ENCODE measurements at regions not wholly inside any gene's neighbourhood (a gene's known extent, or its start where the extent isn't known, plus 50 kb on each side); places are given as distances from the start of the nearest gene placed in this dataset.

DNA sequence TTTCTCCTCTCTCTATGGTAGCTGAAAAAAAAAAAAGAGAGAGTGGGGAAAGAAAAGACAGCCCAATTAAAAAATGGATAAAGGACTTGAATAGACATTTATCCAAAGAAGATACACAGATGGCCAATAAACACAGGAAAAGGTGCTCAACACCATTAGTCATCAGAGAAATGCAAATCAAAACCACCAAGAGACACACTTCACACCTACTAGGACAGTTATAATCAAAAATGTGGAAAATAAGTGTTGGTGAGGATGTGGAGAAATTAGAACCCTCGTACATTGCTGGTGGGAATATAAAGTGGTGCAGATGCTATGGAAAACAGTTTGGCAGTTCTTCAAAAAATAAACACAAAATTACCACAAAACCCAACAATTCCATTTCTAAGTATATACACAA, 172.4 kb upstream of the GRIN2B start:
- no peak overlapping the region for H3K27ac ChIP-seq (ENCODE audit: low read length)
- H3K9me3 ChIP-seq (ENCODE audit: control insufficient read depth in 1 of 2, low read length in 2 of 2), result no peaks in the 10 kb centered on the region
- no peaks in the 10 kb centered on the region for H3K36me3 ChIP-seq (ENCODE audit: control insufficient read depth in 1 of 2, insufficient read depth in 2 of 2, low read length in 2 of 2)
- H3K4me1 ChIP-seq (ENCODE audit: control insufficient read depth in 1 of 2, insufficient read depth in 2 of 2, low read length in 2 of 2), result no peaks in the 10 kb centered on the region
- H3K4me3 ChIP-seq (ENCODE audit: low read depth in 1 of 2, low read length in 2 of 2), result no peak overlapping the region
- no peaks in the 10 kb centered on the region for H3K27me3 ChIP-seq (ENCODE audit: low read depth, low read length)

- Histone ChIP-seq H3K4me3 (ENCODE audit: low read depth in 1 of 2, low read length in 2 of 2) (no peak overlapping the region), H3K4me1 (ENCODE audit: control insufficient read depth in 1 of 2, insufficient read depth in 2 of 2, low read length in 2 of 2) (no peaks in the 10 kb centered on the region), H3K27ac (ENCODE audit: low read length) (no peak overlapping the region), H3K9me3 (ENCODE audit: control insufficient read depth in 1 of 2, low read length in 2 of 2) (no peaks in the 10 kb centered on the region), H3K36me3 (ENCODE audit: control insufficient read depth in 1 of 2, insufficient read depth in 2 of 2, low read length in 2 of 2) (no peaks in the 10 kb centered on the region), H3K27me3 (ENCODE audit: low read depth, low read length) (no peaks in the 10 kb centered on the region)
Observed at GRCh38 chr12:14156606-14157005, 175.2 kb upstream of the GRIN2B start.

- no peak overlapping the region for H3K4me3 ChIP-seq (ENCODE audit: low read depth in 1 of 2, low read length in 2 of 2)
- no peaks in the 10 kb centered on the region for H3K9me3 ChIP-seq (ENCODE audit: control insufficient read depth in 1 of 2, low read length in 2 of 2)
- H3K36me3 ChIP-seq (ENCODE audit: control insufficient read depth in 1 of 2, insufficient read depth in 2 of 2, low read length in 2 of 2), result no peaks in the 10 kb centered on the region
- H3K27ac ChIP-seq (ENCODE audit: low read length), result no peak overlapping the region
- no peaks in the 10 kb centered on the region for H3K27me3 ChIP-seq (ENCODE audit: low read depth, low read length)
- H3K4me1 ChIP-seq (ENCODE audit: control insufficient read depth in 1 of 2, insufficient read depth in 2 of 2, low read length in 2 of 2), result no peaks in the 10 kb centered on the region
Observed at GRCh38 chr12:14157088-14157747, 175.8 kb upstream of the GRIN2B start.

DNA sequence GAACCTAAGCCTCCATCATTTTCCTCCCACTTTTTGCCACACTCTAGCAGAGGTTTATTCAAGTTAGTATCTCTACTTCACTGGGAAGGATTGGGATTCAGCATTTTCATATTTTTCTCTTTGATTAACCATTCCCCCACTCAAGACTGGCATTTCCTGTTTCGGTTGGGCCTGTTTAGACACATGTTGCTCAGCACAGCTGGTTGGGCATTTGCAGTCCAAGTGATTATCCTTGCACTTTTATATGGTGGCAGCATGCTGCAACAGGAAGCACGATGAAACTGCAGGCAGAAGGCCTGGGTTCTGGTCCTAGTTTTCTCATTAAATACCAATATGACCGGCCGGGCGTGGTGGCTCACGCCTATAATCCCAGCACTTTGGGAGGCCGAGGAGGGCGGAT, 182.9 kb upstream of the GRIN2B start:
- Histone ChIP-seq H3K27ac (ENCODE audit: low read length) (no peak overlapping the region), H3K4me3 (ENCODE audit: low read depth in 1 of 2, low read length in 2 of 2) (no peak overlapping the region), H3K36me3 (ENCODE audit: control insufficient read depth in 1 of 2, insufficient read depth in 2 of 2, low read length in 2 of 2) (no peaks in the 10 kb centered on the region), H3K27me3 (ENCODE audit: low read depth, low read length) (no peaks in the 10 kb centered on the region), H3K4me1 (ENCODE audit: control insufficient read depth in 1 of 2, insufficient read depth in 2 of 2, low read length in 2 of 2) (no peaks in the 10 kb centered on the region), H3K9me3 (ENCODE audit: control insufficient read depth in 1 of 2, low read length in 2 of 2) (no peaks in the 10 kb centered on the region)

GRCh38 chr12:14167005-14167628, 185.7 kb upstream of the GRIN2B start:
- Histone ChIP-seq H3K27me3 (ENCODE audit: low read depth, low read length) (no peaks in the 10 kb centered on the region), H3K4me1 (ENCODE audit: control insufficient read depth in 1 of 2, insufficient read depth in 2 of 2, low read length in 2 of 2) (no peaks in the 10 kb centered on the region), H3K27ac (ENCODE audit: low read length) (no peak overlapping the region), H3K36me3 (ENCODE audit: control insufficient read depth in 1 of 2, insufficient read depth in 2 of 2, low read length in 2 of 2) (no peaks in the 10 kb centered on the region), H3K9me3 (ENCODE audit: control insufficient read depth in 1 of 2, low read length in 2 of 2) (no peaks in the 10 kb centered on the region), H3K4me3 (ENCODE audit: low read depth in 1 of 2, low read length in 2 of 2) (no peak overlapping the region)

- Histone ChIP-seq H3K4me1 (ENCODE audit: control insufficient read depth in 1 of 2, insufficient read depth in 2 of 2, low read length in 2 of 2) (no peaks in the 10 kb centered on the region), H3K9me3 (ENCODE audit: control insufficient read depth in 1 of 2, low read length in 2 of 2) (no peaks in the 10 kb centered on the region)
Observed at GRCh38 chr12:14169281-14169680, 187.9 kb upstream of the GRIN2B start.

GRCh38 chr12:14171106-14171505, 189.7 kb upstream of the GRIN2B start:
- H3K4me1 ChIP-seq (ENCODE audit: control insufficient read depth in 1 of 2, insufficient read depth in 2 of 2, low read length in 2 of 2), result no peaks in the 10 kb centered on the region
- H3K27me3 ChIP-seq (ENCODE audit: low read depth, low read length), result peaks cover 4% of the 10 kb centered on the region
- no peaks in the 10 kb centered on the region for H3K36me3 ChIP-seq (ENCODE audit: control insufficient read depth in 1 of 2, insufficient read depth in 2 of 2, low read length in 2 of 2)
- no peaks in the 10 kb centered on the region for H3K9me3 ChIP-seq (ENCODE audit: control insufficient read depth in 1 of 2, low read length in 2 of 2)
- no peak overlapping the region for H3K4me3 ChIP-seq (ENCODE audit: low read depth in 1 of 2, low read length in 2 of 2)
- H3K27ac ChIP-seq (ENCODE audit: low read length), result no peak overlapping the region

More at GRCh38 chr12:14169281-14169680, 187.9 kb upstream of the GRIN2B start:
- no peaks in the 10 kb centered on the region for H3K27me3 ChIP-seq (ENCODE audit: low read depth, low read length)
- H3K27ac ChIP-seq (ENCODE audit: low read length), result no peak overlapping the region
- no peaks in the 10 kb centered on the region for H3K36me3 ChIP-seq (ENCODE audit: control insufficient read depth in 1 of 2, insufficient read depth in 2 of 2, low read length in 2 of 2)
- H3K4me3 ChIP-seq (ENCODE audit: low read depth in 1 of 2, low read length in 2 of 2), result no peak overlapping the region

DNA sequence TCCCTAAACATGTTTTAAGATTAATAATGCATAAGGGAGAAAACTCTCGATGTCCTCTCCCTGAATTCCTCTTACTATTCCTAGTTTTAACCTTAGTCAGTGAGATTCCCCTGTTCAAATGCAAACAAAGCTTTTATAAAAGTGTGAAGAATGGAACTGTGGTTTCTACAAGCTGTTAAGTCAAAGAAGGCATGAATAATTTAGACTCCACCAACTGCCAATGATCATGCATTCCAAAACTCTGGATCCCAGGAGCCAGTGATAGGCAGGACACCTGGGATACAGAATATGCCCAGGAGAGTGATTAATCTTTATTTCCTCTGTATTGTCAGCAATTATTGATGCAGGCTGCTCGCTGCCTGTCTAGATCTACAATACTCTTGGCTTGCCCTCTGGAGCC, 190.3 kb upstream of the ATF7IP start:
- no peak overlapping the region for H3K4me3 ChIP-seq (ENCODE audit: low read depth in 1 of 2, low read length in 2 of 2)
- H3K9me3 ChIP-seq (ENCODE audit: control insufficient read depth in 1 of 2, low read length in 2 of 2), result no peaks in the 10 kb centered on the region
- H3K27ac ChIP-seq (ENCODE audit: low read length), result no peak overlapping the region
- no peaks in the 10 kb centered on the region for H3K36me3 ChIP-seq (ENCODE audit: control insufficient read depth in 1 of 2, insufficient read depth in 2 of 2, low read length in 2 of 2)
- no peaks in the 10 kb centered on the region for H3K4me1 ChIP-seq (ENCODE audit: control insufficient read depth in 1 of 2, insufficient read depth in 2 of 2, low read length in 2 of 2)
- peaks cover 4% of the 10 kb centered on the region for H3K27me3 ChIP-seq (ENCODE audit: low read depth, low read length)

GRCh38 chr12:14185427-14186192, 179.9 kb upstream of the ATF7IP start:
- Histone ChIP-seq H3K4me3 (ENCODE audit: low read depth in 1 of 2, low read length in 2 of 2) (no peak overlapping the region), H3K4me1 (ENCODE audit: control insufficient read depth in 1 of 2, insufficient read depth in 2 of 2, low read length in 2 of 2) (no peaks in the 10 kb centered on the region), H3K27ac (ENCODE audit: low read length) (no peak overlapping the region), H3K36me3 (ENCODE audit: control insufficient read depth in 1 of 2, insufficient read depth in 2 of 2, low read length in 2 of 2) (no peaks in the 10 kb centered on the region), H3K27me3 (ENCODE audit: low read depth, low read length) (no peaks in the 10 kb centered on the region), H3K9me3 (ENCODE audit: control insufficient read depth in 1 of 2, low read length in 2 of 2) (no peaks in the 10 kb centered on the region)

DNA sequence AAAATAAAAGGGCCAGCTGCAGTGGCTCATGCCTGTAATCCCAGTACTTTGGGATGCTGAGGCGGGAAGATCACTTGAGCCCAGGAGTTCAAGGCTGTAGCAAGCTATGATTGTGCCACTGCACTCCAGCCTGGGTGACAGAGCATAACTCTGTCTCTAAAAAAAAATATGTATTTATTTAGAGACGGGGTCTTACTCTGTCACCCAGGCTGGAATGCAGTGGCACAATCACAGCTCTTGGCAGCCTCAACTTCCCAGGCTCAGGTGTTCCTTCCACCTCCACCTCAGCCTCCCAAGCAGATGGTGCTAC, 179.3 kb upstream of the ATF7IP start:
- H3K9me3 ChIP-seq (ENCODE audit: control insufficient read depth in 1 of 2, low read length in 2 of 2), result no peaks in the 10 kb centered on the region
- H3K36me3 ChIP-seq (ENCODE audit: control insufficient read depth in 1 of 2, insufficient read depth in 2 of 2, low read length in 2 of 2), result no peaks in the 10 kb centered on the region
- no peaks in the 10 kb centered on the region for H3K27me3 ChIP-seq (ENCODE audit: low read depth, low read length)
- no peak overlapping the region for H3K4me3 ChIP-seq (ENCODE audit: low read depth in 1 of 2, low read length in 2 of 2)
- no peaks in the 10 kb centered on the region for H3K4me1 ChIP-seq (ENCODE audit: control insufficient read depth in 1 of 2, insufficient read depth in 2 of 2, low read length in 2 of 2)
- no peak overlapping the region for H3K27ac ChIP-seq (ENCODE audit: low read length)

GRCh38 chr12:14187002-14187401, 178.5 kb upstream of the ATF7IP start:
- no peaks in the 10 kb centered on the region for H3K4me1 ChIP-seq (ENCODE audit: control insufficient read depth in 1 of 2, insufficient read depth in 2 of 2, low read length in 2 of 2)
- H3K27me3 ChIP-seq (ENCODE audit: low read depth, low read length), result no peaks in the 10 kb centered on the region
- no peaks in the 10 kb centered on the region for H3K9me3 ChIP-seq (ENCODE audit: control insufficient read depth in 1 of 2, low read length in 2 of 2)
- H3K27ac ChIP-seq (ENCODE audit: low read length), result no peak overlapping the region
- no peak overlapping the region for H3K4me3 ChIP-seq (ENCODE audit: low read depth in 1 of 2, low read length in 2 of 2)
- no peaks in the 10 kb centered on the region for H3K36me3 ChIP-seq (ENCODE audit: control insufficient read depth in 1 of 2, insufficient read depth in 2 of 2, low read length in 2 of 2)
